ENCODE measurements at regions not wholly inside any gene's neighbourhood (a gene's known extent, or its start where the extent isn't known, plus 50 kb on each side); places are given as distances from the start of the nearest gene placed in this dataset.

GRCh38 chr18:42255908-42256765 lies 301.1 kb downstream of the PIK3C3 start:
- H3K9me3 Mint-ChIP-seq = peaks cover 24% of the 10 kb centered on the region
- peaks cover 1% of the 10 kb centered on the region for H3K36me3 Mint-ChIP-seq
- no peak overlapping the region for H3K4me3 Mint-ChIP-seq
- no peak for DNase-seq (ENCODE audit: low spot score in 2 of 2, unreplicated experiment in 2 of 2)
- H3K4me1 Mint-ChIP-seq = peaks cover 3% of the 10 kb centered on the region
- TF ChIP-seq CTCF (IDR thresholded peaks at IDR 0.05; ENCODE audit: unreplicated experiment) = no peak
- H3K27ac Mint-ChIP-seq = no peak overlapping the region
- H3K27me3 Mint-ChIP-seq (ENCODE audit: low read depth) = no peaks in the 10 kb centered on the region

- Mint-ChIP-seq H3K4me3 (no peak overlapping the region), H3K9me3 (peaks cover 14% of the 10 kb centered on the region), H3K4me1 (peaks cover 3% of the 10 kb centered on the region), H3K27me3 (ENCODE audit: low read depth) (no peaks in the 10 kb centered on the region), H3K36me3 (peaks cover 1% of the 10 kb centered on the region), H3K27ac (no peak overlapping the region)
- DNase-seq (ENCODE audit: low spot score in 2 of 2, unreplicated experiment in 2 of 2) = no peak
- no peak for TF ChIP-seq CTCF (IDR thresholded peaks at IDR 0.05; ENCODE audit: unreplicated experiment)
Observed at GRCh38 chr18:42258301-42258965, 303.4 kb downstream of the PIK3C3 start.

- Mint-ChIP-seq H3K27me3 (ENCODE audit: low read depth) (no peaks in the 10 kb centered on the region), H3K9me3 (peaks cover 5% of the 10 kb centered on the region), H3K36me3 (no peaks in the 10 kb centered on the region), H3K27ac (no peak overlapping the region), H3K4me3 (no peak overlapping the region), H3K4me1 (no peaks in the 10 kb centered on the region)
- TF ChIP-seq CTCF (IDR thresholded peaks at IDR 0.05; ENCODE audit: unreplicated experiment) = no peak
- DNase-seq (ENCODE audit: low spot score in 2 of 2, unreplicated experiment in 2 of 2) = no peak
Observed at GRCh38 chr18:42261731-42262130, 306.7 kb downstream of the PIK3C3 start.

DNA sequence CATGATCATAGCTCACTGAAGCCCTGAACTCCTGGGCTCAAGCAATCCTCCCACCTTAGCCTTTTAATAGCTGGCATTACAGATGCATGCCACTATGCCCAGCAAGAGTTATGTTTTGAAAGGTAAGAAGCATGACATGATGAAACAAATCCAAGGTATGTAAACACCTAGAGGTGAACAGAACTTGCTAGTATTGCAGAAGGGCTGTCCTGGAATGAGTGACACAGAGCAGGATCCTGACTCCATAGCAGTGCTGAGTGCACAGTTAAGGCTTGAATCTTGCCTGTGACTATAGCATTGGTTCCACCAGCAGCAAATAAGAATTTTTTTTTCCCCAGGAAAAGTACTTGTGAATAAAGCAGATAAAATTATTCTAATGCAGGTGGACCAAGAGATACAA lies 309.5 kb downstream of the PIK3C3 start:
- DNase-seq (ENCODE audit: low spot score in 2 of 2, unreplicated experiment in 2 of 2) = no peak
- Mint-ChIP-seq H3K4me1 (peaks cover 10% of the 10 kb centered on the region), H3K27me3 (ENCODE audit: low read depth) (no peaks in the 10 kb centered on the region), H3K36me3 (no peaks in the 10 kb centered on the region), H3K9me3 (peaks cover 5% of the 10 kb centered on the region), H3K27ac (no peak overlapping the region), H3K4me3 (no peak overlapping the region)
- no peak for TF ChIP-seq CTCF (IDR thresholded peaks at IDR 0.05; ENCODE audit: unreplicated experiment)

DNA sequence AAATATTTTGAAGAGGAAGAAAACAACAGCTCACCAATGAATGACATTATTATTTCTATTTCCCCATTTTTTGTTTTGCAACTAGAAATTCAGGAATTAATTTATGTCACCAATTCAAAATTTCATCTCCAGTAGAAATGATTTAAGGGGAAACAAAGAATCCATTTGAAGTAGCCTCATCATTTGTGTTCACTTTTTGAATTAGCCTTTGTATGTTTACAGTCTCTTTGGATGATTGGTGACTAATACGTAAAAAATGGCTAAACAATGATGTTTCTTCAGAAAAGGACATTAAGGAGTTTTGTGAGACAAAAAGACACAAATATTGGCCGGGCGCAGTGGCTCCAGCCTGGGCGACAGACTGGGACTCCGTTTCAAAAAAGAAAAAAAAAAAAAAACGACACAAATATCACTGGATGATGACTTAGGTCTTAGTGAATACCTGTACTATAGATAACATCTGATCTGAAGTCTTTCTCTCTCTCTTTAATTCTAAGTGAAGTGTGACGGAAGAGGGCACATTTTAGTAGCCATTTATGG lies 313.2 kb downstream of the PIK3C3 start:
- Mint-ChIP-seq H3K9me3 (peaks cover 5% of the 10 kb centered on the region), H3K27ac (no peak overlapping the region), H3K4me1 (peaks cover 16% of the 10 kb centered on the region), H3K4me3 (no peak overlapping the region), H3K36me3 (no peaks in the 10 kb centered on the region), H3K27me3 (ENCODE audit: low read depth) (no peaks in the 10 kb centered on the region)
- no peak for DNase-seq (ENCODE audit: low spot score in 2 of 2, unreplicated experiment in 2 of 2)
- TF ChIP-seq CTCF (IDR thresholded peaks at IDR 0.05; ENCODE audit: unreplicated experiment) = no peak
